SKM-1 (cell line): ENCODE measurements at regions not wholly inside any gene's neighbourhood (a gene's known extent, or its start where the extent isn't known, plus 50 kb on each side); places are given as distances from the start of the nearest gene placed in this dataset.

Source experiments
- DNase-seq: peaks from one replicate; lab custom pipeline; 2025; ENCODE audit not compliant: unreplicated experiment; lab: John Stamatoyannopoulos, UW

- DNase-seq, result no peak
Observed at GRCh38 chr12:20213723-20214625, 154.4 kb upstream of the PDE3A start.

- DNase-seq, result no peak
Observed at GRCh38 chr12:20220339-20220738, 148.0 kb upstream of the PDE3A start.

GRCh38 chr12:20232931-20233675 lies 135.2 kb upstream of the PDE3A start:
- DNase-seq, result no peak

GRCh38 chr12:20234474-20234873 lies 133.9 kb upstream of the PDE3A start:
- no peak for DNase-seq

- no peak for DNase-seq
Observed at GRCh38 chr12:20237091-20237490, 131.2 kb upstream of the PDE3A start.

GRCh38 chr12:20245491-20245890 lies 122.8 kb upstream of the PDE3A start:
- no peak for DNase-seq

- DNase-seq, result no peak
Observed at GRCh38 chr12:20248646-20249045, 119.7 kb upstream of the PDE3A start.

GRCh38 chr12:20250761-20251160 lies 117.6 kb upstream of the PDE3A start:
- DNase-seq, result no peak

GRCh38 chr12:20257311-20257710 lies 111.0 kb upstream of the PDE3A start:
- DNase-seq, result no peak

- no peak for DNase-seq
Observed at GRCh38 chr12:20259786-20260185, 108.6 kb upstream of the PDE3A start.

GRCh38 chr12:20260851-20261250 lies 107.5 kb upstream of the PDE3A start:
- no peak for DNase-seq

- DNase-seq, result no peak
Observed at GRCh38 chr12:20262119-20262518, 106.2 kb upstream of the PDE3A start.

GRCh38 chr12:20264026-20264425 lies 104.3 kb upstream of the PDE3A start:
- DNase-seq, result no peak

GRCh38 chr12:20264608-20265114 lies 103.7 kb upstream of the PDE3A start:
- DNase-seq, result no peak

- DNase-seq, result no peak
Observed at GRCh38 chr12:20268121-20268732, 100.1 kb upstream of the PDE3A start.

- DNase-seq, result no peak
Observed at GRCh38 chr12:20268771-20269170, 99.6 kb upstream of the PDE3A start.

GRCh38 chr12:20269337-20270067 lies 98.8 kb upstream of the PDE3A start:
- DNase-seq, result no peak

GRCh38 chr12:20270557-20270956 lies 97.8 kb upstream of the PDE3A start:
- no peak for DNase-seq

GRCh38 chr12:20272161-20272560 lies 96.2 kb upstream of the PDE3A start:
- DNase-seq, result no peak

- no peak for DNase-seq
Observed at GRCh38 chr12:20272801-20273200, 95.5 kb upstream of the PDE3A start.

GRCh38 chr12:20274008-20274407 lies 94.3 kb upstream of the PDE3A start:
- no peak for DNase-seq
